ENCODE measurements at regions not wholly inside any gene's neighbourhood (a gene's known extent, or its start where the extent isn't known, plus 50 kb on each side); places are given as distances from the start of the nearest gene placed in this dataset.
A peak's percentile ranks its signal among the peaks of the same experiment; 100 is the strongest.
"Not testable (repeated sequence)": the region's sequence is repeated elsewhere in the genome, so short reads cannot be mapped to it uniquely, and the experiment has no call there.

DNA sequence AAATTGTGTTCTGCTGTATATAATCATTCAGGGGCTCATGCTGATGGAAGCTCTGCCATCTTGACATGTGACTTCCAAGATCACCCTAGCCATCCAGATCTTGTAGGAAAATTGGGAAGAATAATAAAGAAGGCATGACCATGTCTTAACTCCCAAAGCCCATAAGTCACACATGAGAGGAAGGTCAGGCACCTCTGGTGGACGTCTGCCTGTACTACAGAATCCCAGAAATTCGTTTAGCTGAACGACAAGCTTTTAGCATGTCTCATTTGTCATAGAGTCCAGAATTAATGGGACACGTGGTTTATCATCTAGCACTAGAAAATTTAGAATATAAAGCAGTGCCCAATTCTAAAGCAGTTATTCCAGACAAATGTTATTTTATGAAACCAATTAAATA lies 212.7 kb downstream of the CENPC start:
- peak; percentile 29 for DNase-seq (ENCODE audit: low spot score)

DNA sequence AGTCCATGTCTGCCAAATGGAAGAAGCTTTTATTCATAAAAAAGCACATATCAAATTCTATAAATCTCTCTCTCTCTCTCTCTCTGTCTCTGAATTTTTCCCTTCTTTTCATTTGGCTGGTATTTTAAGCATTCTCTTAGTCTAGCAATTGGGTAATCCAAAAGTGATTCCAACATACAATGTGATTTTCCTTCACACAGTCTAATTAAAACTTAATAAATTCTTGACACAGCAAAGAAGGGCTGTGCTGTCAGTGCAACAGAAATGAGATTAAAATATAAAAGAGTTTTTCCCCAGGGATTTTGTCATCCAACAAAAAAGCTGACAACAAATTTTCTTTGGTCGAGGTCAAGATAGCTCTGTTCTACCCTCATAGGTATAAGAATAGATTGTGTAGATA lies 216.9 kb downstream of the CENPC start:
- no peak for DNase-seq (ENCODE audit: low spot score)

DNA sequence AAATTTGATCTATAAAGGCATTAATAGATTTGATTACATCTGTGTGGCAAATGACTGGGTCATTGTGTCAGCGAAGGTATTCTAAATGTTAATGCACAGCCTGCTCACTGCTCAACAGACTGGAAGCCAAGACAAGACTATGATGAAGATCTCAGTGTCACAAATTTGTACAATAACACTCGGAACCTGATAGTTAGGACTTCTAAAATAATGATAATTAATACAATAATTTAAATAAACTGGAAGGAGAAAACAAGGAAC lies 217.4 kb downstream of the CENPC start:
- no peak for DNase-seq (ENCODE audit: low spot score)

DNA sequence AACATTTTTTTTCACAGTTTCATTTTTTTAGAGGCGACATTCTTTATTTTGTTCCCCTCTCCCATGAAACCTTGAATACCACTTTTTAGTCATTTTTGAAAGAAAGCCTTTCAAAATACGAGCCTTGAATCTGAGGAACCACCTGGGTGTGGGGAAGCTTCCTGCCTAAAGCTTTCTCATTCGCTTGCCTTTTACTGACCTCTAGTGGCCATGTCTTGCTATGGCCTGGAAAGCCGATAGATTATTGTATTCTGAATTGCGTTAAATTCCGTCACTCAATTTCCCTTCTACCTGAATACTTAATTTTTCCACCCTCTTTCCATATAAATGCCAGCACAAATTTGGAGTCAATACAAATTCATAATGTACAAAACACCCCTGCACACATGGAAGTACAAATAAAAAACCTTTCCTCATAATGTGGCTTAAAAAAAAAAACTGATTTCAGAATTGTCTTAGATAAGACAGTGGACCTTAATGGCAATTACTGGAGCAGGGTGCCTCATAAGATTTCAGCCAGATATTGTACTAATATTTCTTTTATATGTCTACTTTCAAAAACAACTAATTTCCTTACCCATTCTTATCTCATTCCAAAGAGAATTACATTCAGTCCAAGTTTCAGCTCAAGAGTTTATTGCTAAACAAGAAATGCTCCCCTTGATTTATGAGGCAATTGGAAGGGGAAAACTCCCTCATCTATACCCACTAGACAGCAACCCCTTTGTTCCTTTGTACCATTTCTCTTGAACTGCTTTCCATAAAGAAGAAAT lies 217.9 kb downstream of the CENPC start:
- DNase-seq (ENCODE audit: low spot score): peak; percentile 86

DNA sequence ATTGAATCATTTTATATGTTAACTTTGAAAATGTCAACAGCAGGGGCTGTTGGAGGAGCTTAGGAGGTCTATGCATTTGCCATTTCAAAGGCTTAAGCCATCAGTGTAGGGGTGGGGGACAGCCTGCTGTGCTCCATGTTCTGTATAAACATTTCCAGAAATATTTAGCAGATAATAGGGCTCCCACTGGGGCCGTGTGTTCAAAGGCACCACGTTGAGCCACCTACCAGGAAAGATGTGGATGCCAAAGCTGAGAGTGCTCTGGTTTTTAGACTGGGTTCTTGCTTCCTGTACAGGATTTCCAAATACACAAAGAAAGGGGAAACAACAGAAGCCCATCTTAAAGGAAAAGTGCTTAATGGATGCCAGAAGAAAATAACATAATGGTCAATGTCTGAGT lies 219.5 kb downstream of the CENPC start:
- DNase-seq (ENCODE audit: low spot score): no peak

DNA sequence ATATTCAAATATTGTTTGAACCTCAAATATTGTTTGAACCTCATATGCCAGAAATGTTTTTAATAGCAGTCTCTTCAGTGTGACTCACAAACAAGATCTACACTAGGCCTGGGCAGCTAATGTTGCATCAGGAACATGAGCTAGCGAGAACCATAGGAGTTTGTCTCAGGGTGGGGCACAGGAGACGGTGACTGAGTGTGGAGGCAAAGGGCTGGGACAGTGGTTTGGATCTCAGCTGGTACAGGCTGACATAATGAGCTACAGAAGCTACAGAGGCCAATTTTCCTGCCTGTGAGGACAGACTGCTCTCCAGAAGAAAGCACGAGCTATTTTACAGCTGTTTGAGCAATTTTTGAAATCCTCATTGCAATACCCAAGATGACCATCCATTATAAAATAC lies 224.7 kb downstream of the CENPC start:
- no peak for DNase-seq (ENCODE audit: low spot score)

DNA sequence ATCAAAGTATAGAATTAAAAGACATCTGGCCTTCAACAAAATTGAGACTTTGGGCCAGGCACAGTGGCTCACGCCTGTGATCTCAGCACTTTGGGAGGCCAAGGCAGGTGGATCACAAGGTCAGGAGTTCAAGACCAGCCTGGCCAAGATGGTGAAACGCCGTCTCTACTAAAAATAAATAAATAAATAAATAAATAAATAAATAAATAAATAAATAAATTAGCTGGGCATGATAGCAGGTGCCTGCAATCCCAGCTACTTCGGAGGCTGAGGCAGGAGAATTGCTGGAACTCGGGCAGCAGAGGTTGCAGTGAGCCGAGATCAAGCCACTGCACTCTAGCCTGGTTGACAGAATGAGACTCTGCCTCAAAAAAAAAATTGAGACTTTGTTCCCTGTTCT lies 225.7 kb downstream of the CENPC start:
- DNase-seq (ENCODE audit: low spot score): not testable (repeated sequence)

DNA sequence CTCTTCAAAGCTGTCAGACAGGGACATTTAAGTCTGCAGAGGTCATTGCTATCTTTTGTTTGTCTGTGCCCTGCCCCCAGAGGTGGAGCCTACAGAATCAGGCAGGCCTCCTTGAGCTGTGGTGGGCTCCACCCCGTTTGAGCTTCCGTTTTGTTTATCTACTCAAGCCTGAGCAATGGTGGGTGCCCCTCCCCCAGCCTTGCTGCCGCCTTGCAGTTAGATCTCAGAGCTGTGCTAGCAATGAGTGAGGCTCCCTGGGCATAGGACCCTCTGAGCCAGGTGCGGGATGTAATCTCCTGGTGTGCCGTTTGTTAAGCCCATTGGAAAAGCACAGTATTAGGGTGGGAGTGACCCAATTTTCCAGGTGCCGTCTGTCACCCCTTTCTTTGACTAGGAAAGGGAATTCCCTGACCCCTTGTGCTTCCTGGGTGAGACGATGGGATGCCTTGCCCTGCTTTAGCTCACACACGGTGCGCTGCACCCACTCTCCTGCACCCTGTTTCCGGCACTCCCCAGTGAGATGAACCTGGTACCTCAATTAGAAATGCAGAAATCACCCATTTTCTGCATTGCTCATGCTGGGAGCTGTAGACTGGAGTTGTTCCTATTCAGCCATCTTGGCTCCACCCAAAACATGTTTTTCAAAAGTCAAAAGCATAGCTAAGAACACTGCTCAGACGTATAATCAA lies 244.7 kb downstream of the CENPC start:
- DNase-seq (ENCODE audit: low spot score): not testable (repeated sequence)

DNA sequence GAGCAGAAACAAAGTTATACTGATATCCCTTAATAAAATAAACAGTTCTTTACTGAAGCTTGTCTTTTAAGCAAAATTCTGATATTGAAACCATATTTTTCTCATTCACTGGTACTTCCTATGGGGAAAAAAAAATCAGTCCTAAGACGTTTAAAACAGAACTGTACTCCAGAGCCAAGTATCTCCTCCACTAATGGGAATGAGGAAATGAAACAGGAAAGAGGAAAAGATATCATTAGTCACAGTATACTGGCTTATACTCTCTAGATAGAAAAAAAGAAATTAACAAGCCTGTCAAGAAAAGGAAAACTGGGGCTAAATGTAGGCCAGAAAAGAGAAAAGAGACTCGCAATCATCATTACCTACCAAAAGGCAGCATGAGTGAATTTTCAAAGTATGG lies 252.7 kb downstream of the CENPC start:
- DNase-seq (ENCODE audit: low spot score): no peak

DNA sequence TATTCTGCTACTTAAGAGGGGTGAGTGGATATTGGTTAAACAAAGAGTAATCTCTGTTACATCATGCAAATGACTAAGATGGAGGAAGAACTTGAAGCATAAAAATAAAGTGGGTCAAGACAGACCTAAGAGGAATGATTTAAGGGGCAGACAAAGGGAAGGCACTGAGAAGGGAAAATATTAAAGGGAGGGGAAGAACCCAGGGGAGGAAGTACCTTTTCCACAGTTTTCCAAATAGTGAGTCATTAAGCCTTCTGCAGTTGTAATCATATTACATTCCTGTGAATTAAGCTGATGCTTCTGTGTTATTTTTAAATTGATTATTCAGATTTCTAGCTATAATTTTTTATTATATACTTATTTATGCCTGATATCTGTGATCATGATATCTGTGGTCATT lies 253.3 kb downstream of the CENPC start:
- DNase-seq (ENCODE audit: low spot score): no peak

DNA sequence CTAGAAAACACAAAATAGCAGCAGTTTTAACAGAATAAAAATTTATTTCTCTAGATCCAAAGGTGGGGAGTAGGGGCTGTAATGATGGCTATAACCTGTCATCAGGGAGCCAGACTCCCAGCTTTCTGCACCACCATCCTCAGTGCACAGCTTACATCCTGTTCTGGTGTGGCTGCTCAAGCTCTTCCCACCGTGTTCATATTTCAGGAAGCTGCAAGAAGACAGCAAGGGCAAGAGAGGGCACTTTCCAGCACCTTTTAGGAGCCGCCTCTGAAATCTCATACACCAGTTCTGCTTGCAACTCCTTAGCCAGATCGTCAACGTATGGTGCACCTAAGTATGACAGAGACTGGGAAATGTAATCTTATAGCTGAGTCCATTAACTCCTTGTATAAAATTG lies 253.7 kb downstream of the CENPC start:
- no peak for DNase-seq (ENCODE audit: low spot score)

DNA sequence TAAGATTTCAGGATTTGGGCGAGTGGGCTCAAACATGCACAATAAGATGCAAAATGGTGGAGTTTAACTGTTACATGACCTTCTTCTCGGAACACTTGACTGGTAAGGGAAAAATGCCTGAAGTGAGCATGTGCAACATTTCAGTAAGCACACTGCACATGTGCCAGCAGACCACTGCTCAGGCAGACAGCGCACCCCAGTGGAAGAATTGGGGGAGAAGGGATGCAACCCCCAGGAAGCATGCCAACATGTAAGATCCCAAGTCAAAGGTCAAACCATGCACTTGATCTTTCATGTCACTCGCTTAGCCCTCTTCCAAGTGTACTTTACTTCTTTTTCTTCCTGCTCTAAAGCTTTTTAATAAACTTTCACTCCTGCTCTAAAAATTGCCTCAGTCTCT lies 256.3 kb downstream of the CENPC start:
- peak; percentile 27 for DNase-seq (ENCODE audit: low spot score)

DNA sequence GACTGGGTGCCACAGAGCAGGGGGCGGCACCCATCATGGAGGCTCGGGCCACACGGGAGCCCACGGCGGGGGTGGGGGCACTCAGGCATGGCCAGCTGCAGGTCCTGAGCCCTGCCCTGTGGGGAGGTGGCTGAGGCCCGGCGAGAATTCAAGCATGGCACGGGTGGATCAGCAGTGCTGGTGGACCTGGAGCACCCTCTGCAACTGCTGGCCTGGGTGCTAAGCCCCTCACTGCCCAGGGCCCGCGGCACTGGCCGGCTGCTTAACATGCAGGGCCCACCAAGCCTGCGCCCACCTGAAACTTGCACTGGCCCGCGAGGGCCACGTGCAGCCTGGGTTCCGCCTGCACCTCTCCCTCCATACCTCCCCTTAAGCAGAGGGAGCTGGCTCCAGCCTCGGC lies 258.6 kb downstream of the CENPC start:
- no peak for DNase-seq (ENCODE audit: low spot score)

DNA sequence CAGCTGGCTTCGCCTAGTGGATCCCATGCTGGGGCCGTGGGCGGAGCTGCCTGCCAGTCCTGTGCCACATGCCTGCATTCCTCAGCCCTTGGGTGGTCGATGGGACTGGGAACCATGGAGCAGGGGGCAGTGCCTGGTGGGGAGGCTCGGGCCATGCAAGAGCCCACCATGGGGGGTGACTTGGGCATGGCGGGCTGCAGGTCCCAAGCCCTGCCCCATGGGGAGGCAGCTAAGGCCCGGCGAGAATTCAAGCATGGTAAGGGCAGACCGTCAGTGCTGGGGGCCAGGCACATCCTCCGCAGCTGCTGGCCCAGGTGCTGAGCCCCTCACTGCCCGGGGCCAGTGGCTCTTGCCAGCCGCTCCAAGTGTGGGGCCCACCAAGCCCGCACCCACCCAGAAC lies 262.6 kb downstream of the CENPC start:
- no peak for DNase-seq (ENCODE audit: low spot score)

DNA sequence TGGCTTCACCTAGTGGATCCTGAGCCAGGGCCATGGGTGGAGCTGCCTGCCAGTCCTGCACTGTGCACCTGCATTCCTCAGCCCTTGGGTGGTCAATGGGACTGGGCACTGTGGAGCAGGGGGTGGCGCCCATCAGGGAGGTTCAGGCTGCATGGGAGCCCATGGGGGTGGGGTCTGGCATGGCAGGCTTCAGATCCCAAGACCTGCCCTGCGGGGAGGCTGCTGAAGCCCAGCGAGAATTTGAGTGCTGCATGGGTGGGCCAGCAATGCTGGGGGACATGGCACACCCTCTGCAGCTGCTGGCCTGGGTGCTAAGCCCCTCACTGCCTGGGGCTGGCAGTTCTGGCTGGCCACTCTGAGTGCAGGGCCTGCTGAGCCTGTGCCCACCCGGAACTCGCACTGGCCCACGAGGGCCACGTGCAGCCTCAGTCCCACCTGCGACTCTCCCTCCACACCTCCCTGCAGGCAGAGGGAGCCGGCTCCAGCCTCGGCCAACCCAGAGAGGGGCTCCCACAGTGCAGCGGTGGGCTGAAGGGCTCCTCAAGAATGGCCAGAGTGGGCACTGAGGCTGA lies 270.0 kb downstream of the CENPC start:
- no peak for DNase-seq (ENCODE audit: low spot score)

DNA sequence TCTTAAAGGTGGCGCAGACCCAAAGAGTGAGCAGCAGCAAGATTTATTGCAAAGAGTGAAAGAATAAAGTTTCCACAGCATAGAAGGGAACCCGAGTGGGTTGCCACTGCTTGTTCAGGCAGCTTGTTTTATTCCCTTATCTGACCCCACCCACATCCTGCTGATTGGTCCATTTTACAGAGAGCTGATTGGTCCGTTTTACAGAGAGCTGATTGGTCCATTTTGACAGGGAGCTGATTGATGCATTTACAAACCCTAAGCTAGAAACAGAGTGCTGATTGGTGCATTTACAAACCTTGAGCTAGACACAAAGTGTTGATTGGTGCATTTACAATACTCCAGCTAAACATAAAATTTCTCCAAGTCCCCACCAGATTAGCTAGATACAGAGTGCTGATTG lies 270.6 kb downstream of the CENPC start:
- not testable (repeated sequence) for DNase-seq (ENCODE audit: low spot score)

DNA sequence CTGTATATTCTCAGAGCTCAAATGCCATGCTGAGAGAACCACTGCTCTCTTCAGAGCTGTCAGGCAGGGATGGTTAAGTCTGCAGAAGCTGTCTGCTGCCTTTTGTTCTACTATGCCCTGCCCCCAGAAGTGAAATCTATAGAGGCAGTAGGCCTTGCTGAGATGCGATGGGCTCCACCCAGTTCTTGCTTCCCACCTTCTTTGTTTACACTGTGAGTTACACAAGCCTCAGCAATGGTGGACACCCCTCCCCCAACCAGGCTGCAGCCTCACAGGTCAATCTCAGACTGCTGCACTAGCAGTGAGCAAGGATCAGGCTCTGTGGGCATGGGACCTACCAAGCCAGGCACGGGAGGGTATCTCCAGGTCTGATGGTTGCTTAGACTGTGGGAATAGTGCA lies 271.6 kb downstream of the CENPC start:
- DNase-seq (ENCODE audit: low spot score): no peak

DNA sequence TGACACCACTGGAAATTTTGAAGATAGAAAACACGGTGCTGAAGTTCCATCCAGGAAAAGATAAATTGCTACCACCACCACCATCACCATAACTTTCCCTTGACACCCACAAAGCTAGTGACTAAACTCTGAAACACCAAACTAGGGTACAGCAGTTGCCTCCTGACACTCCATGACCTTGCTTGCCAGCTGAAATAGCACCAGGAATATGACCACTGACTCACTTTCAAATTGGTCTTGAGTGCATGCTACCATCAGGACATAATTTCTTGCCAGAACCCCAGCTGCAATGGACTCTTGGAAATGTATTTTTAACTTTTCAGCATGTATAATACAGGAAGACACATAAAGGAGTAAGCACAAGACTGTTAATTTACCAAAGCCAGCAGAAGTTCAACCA lies 283.3 kb downstream of the CENPC start:
- DNase-seq (ENCODE audit: low spot score): no peak

DNA sequence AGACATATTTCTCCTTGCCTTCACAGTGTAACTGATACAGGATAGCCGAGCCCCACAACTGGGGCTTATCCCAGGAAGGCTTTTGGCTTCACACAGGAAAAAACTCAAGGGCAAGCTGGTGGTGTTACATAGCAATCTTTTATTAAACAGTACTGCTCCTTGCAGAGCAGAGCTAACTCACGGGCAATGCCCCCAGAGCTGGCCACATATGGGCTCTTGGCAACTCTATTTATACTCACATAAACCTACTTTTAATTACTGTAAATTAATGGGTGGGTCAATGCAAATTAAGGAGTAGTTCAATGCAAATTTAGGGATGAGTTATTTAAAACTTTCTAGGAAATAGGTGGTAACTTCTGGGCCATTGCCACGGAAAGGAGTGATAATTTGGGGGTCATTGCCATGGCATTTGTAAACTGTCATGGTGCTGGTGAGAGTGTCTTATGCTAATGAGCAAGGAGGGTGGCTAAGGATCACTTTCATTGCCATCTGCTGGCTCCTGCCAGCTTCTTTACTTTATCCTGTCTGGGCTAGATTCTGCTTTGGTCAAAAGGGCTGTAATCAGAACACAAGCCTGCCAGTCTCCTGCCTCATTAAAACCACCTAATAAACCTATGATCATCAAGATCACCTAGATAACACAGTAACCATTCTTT lies 288.8 kb downstream of the CENPC start:
- DNase-seq (ENCODE audit: low spot score): no peak

DNA sequence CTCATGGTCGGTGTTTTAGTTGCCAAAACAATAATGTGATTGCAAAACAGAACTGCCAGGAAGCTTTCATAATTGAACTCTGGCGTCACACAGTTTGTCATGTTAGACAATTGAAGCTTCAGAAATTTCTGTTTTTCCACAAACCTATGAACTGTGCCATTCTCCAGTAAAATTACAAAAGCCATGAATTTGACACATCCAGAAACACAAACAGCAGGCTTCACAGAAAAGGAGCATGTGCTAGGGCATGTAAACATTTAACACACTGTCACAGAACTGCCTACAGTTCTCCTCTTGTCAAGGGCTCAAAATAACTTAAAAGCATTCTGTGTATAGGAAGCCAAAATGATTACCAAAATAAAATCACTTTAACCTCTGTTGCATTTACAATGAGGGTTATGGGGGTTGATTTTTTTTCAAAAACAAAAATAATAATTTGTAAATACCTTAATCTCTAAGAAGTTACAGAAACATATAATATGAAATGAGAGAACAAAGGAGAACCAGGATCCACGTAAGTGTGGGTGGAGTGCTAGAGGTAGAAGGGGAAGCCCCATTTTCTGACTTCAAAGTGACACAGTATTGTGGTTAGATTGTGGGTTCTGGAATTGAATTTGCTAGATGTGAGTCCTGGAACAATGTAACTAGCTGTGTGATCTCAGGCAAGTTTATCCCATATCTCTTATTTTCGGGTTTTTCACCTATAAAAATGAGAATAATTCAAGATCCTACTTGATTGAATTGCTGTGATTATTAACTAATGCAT lies 295.0 kb downstream of the CENPC start:
- no peak for DNase-seq (ENCODE audit: low spot score)

DNA sequence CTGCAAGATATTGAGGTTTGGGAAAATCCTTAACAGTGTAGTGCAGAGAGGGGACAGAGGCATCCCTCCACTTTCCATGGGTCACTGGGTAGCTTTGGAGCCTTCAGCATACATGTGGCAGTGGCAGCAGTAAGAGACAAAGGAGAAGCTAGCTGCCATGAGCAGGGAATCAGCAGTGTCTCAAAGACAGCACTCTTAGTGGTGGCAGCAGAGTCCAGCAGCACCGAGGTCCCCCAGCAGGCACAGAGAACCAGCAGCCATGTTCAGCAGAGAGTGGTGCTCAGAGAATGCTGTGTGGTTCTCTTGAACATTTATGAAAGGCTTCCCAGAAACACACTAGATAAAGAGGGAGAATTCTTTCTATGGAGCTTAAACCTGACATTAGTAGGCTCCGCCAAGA lies 308.5 kb downstream of the CENPC start:
- no peak for DNase-seq (ENCODE audit: low spot score)

DNA sequence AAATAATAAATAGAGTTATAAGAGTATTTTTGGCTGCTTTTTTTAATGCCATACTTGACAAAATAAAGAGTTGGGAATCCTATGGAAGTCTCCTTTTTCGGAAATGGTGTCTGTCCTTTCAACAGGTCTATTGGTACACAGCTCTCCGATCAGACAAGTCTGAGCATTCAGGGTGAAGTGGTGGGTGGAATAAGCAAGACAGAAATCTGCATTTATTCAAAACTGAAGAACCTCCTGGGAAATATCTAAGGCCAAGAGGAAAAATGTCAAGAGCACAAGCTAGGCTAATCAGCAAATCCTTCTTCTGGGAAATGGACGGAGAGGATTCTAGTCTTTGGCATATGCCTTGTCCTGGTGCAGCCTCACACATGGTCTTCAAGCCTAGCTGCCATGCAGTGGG lies 309.0 kb downstream of the CENPC start:
- no peak for DNase-seq (ENCODE audit: low spot score)

DNA sequence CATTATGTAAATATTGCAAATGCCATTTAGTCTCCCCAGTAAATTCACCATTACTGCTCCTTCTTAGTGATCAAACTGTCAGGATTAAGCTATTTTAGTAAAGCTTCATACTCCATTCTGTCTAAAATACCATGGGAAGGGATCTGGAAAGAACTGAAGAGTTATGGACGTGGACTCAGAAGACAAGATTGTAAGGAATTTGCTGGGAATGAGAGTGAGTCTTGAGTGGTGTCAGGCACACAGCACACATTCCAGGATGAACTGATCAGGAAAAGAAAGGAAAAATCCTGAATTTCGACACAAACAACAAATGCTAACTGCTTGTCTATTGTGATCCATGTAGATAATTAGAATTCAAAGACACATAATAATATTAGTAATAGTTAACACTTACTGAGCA lies 311.0 kb downstream of the CENPC start:
- DNase-seq (ENCODE audit: low spot score): no peak

All from iPS-NIHi11 (cell line).